ENCODE measurements at regions not wholly inside any gene's neighbourhood (a gene's known extent, or its start where the extent isn't known, plus 50 kb on each side); places are given as distances from the start of the nearest gene placed in this dataset.

GRCh38 chr14:106302661-106303060, 776.3 kb downstream of the TMEM121 start:
- TF ChIP-seq POLR2A (IDR thresholded peaks at IDR 0.05; ENCODE audit: low read depth, low read length) (no peak), POLR2AphosphoS5 (IDR thresholded peaks at IDR 0.05; ENCODE audit: low read depth, low read length) (no peak), TAF1 (IDR thresholded peaks at IDR 0.05; ENCODE audit: borderline replicate concordance, low read depth, low read length) (no peak)
